NCI-H510A treated with DMSO at 0.1 percent for 48 hours (cell line): ENCODE measurements at regions not wholly inside any gene's neighbourhood (a gene's known extent, or its start where the extent isn't known, plus 50 kb on each side); places are given as distances from the start of the nearest gene placed in this dataset.

ENCODE experiments used
- DNase-seq: peaks from one replicate; lab custom pipeline; 2025; lab: John Stamatoyannopoulos, UW

- DNase-seq, result no peak
Measured at GRCh38 chr1:199855580-199855979, 171.9 kb upstream of the NR5A2 start.

GRCh38 chr1:199856216-199856780 is 171.2 kb upstream of the NR5A2 start:
- no peak for DNase-seq

GRCh38 chr1:199857108-199857507 is 170.4 kb upstream of the NR5A2 start:
- DNase-seq, result no peak

GRCh38 chr1:199857516-199857915 is 170.0 kb upstream of the NR5A2 start:
- DNase-seq, result no peak

GRCh38 chr1:199858171-199858570 is 169.3 kb upstream of the NR5A2 start:
- DNase-seq, result no peak

GRCh38 chr1:199858856-199859255 is 168.7 kb upstream of the NR5A2 start:
- DNase-seq, result no peak

GRCh38 chr1:199859491-199859933 is 168.0 kb upstream of the NR5A2 start:
- DNase-seq, result no peak

GRCh38 chr1:199861020-199861795 is 166.3 kb upstream of the NR5A2 start:
- no peak for DNase-seq

- DNase-seq, result no peak
Measured at GRCh38 chr1:199862047-199862446, 165.5 kb upstream of the NR5A2 start.

- no peak for DNase-seq
Measured at GRCh38 chr1:199866210-199866617, 161.3 kb upstream of the NR5A2 start.

- no peak for DNase-seq
Measured at GRCh38 chr1:199867601-199868000, 159.9 kb upstream of the NR5A2 start.

- no peak for DNase-seq
Measured at GRCh38 chr1:199868777-199869176, 158.7 kb upstream of the NR5A2 start.

- DNase-seq, result no peak
Measured at GRCh38 chr1:199875337-199875736, 152.2 kb upstream of the NR5A2 start.

- DNase-seq, result no peak
Measured at GRCh38 chr1:199875856-199876255, 151.7 kb upstream of the NR5A2 start.

- DNase-seq, result no peak
Measured at GRCh38 chr1:199877526-199878384, 149.8 kb upstream of the NR5A2 start.

GRCh38 chr1:199878823-199879222 is 148.7 kb upstream of the NR5A2 start:
- no peak for DNase-seq

GRCh38 chr1:199898654-199899053 is 128.9 kb upstream of the NR5A2 start:
- DNase-seq, result no peak

GRCh38 chr1:199901341-199901740 is 126.2 kb upstream of the NR5A2 start:
- no peak for DNase-seq

- no peak for DNase-seq
Measured at GRCh38 chr1:199907361-199907760, 120.1 kb upstream of the NR5A2 start.

- no peak for DNase-seq
Measured at GRCh38 chr1:199909137-199909536, 118.4 kb upstream of the NR5A2 start.

GRCh38 chr1:199913318-199913717 is 114.2 kb upstream of the NR5A2 start:
- DNase-seq, result no peak

- no peak for DNase-seq
Measured at GRCh38 chr1:199914546-199914945, 113.0 kb upstream of the NR5A2 start.
